Immature natural killer cell (primary cell): ENCODE measurements at regions not wholly inside any gene's neighbourhood (a gene's known extent, or its start where the extent isn't known, plus 50 kb on each side); places are given as distances from the start of the nearest gene placed in this dataset.

Experiments used
- DNase-seq, 3 donors: peaks; one replicate each; pipeline ENCODE4 v3.0.0; 2022; ENCODE audit warnings: mixed read lengths in 1 of 3
- H3K27ac Mint-ChIP-seq, 6 donors: one replicate each; pipeline ENCODE4 v1.8.0; 2020; ENCODE audit warnings: mixed read lengths in 6 of 6, mild to moderate bottlenecking in 5 of 6, inconsistent platforms in 4 of 6, moderate library complexity in 3 of 6
- H3K27me3 Mint-ChIP-seq, 3 donors: one replicate each; pipeline ENCODE4 v1.8.0; 2020 to 2021; ENCODE audit warnings: low read depth in 3 of 3, mild to moderate bottlenecking in 3 of 3, mixed read lengths in 3 of 3, moderate library complexity in 3 of 3, inconsistent platforms in 1 of 3
- H3K36me3 Mint-ChIP-seq, 3 donors: one replicate each; pipeline ENCODE4 v1.8.0; 2020; ENCODE audit warnings: mixed read lengths in 3 of 3, inconsistent platforms in 2 of 3, mild to moderate bottlenecking in 2 of 3
- H3K4me1 Mint-ChIP-seq, 2 donors: one replicate each; pipeline ENCODE4 v1.8.0; 2020; ENCODE audit warnings: inconsistent platforms in 2 of 2, mild to moderate bottlenecking in 2 of 2, mixed read lengths in 2 of 2, moderate library complexity in 1 of 2
- H3K4me3 Mint-ChIP-seq, 5 donors: one replicate each; pipeline ENCODE4 v1.8.0; 2020; ENCODE audit warnings: mild to moderate bottlenecking in 5 of 5, mixed read lengths in 5 of 5, inconsistent platforms in 3 of 5, moderate library complexity in 3 of 5
- H3K9me3 Mint-ChIP-seq, 6 donors: one replicate each; pipeline ENCODE4 v1.8.0; 2020; ENCODE audit warnings: mild to moderate bottlenecking in 6 of 6, mixed read lengths in 6 of 6, inconsistent platforms in 4 of 6, moderate library complexity in 3 of 6

DNA sequence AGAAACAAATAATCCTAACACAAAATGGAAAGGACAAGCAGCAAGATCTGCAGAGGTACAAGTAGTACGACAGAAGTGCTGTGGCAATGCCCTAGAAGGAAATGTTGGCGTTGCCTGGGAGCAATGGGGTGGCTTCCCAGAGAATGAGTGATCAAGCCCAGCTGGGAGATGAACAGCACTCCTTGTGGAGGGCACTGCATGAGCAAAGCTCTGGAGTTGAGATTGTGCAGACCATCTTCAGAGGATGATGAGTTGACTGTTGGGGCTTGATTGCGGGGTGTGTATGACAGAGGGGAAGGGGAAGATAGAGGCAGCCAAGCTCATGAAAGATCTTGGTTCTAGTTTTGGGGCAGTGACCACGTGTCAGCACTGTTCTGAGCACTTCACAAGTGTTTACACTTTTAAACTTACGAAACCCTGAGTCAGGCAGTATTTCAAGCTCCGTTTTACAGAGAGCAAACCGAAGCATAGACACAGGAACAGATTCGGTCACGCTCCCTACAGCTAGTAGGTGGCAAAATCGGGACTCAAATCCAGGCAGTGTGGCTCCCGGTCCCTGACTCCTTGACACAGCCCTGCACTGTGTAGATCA, 127.2 kb upstream of the LHX5 start:
- peaks cover 0 to 3% (median 0%) of the 10 kb centered on the region in 6 donors for H3K9me3 Mint-ChIP-seq

DNA sequence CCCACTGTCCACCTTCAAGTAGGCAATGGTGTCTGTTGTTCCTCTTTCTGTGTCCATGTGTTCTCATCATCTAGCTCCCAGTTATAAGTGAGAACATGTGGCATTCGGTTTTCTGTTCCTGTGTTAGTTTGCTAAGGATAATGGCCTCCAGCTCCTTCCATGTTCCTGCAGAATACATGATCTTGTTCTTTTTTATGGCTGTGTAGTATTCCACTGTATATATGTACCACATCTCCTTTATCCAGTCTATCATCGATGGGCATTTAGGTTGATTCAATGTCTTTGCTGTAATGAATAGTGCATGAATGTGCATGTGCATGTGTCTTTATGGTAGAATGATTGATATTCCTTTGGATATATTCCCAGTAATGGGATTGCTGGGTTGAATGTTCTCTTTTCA, 123.3 kb upstream of the LHX5 start:
- DNase-seq: no peak
- H3K36me3 Mint-ChIP-seq: no peaks in the 10 kb centered on the region
- H3K4me1 Mint-ChIP-seq: peaks cover 4 to 5% of the 10 kb centered on the region in 2 donors
- no peak overlapping the region for H3K27ac Mint-ChIP-seq
- H3K9me3 Mint-ChIP-seq: peaks cover 0 to 4% (median 0%) of the 10 kb centered on the region in 6 donors
- H3K27me3 Mint-ChIP-seq: peaks cover under 1 to 15% (median 9%) of the 10 kb centered on the region in 3 donors
- H3K4me3 Mint-ChIP-seq: no peak overlapping the region

More for the DNA sequence above, 127.2 kb upstream of the LHX5 start:
- H3K4me3 Mint-ChIP-seq: no peak overlapping the region
- no peaks in the 10 kb centered on the region for H3K4me1 Mint-ChIP-seq
- peaks cover 1 to 4% (median 4%) of the 10 kb centered on the region in 3 donors for H3K27me3 Mint-ChIP-seq
- H3K36me3 Mint-ChIP-seq: no peaks in the 10 kb centered on the region
- DNase-seq: no peak
- no peak overlapping the region for H3K27ac Mint-ChIP-seq

DNA sequence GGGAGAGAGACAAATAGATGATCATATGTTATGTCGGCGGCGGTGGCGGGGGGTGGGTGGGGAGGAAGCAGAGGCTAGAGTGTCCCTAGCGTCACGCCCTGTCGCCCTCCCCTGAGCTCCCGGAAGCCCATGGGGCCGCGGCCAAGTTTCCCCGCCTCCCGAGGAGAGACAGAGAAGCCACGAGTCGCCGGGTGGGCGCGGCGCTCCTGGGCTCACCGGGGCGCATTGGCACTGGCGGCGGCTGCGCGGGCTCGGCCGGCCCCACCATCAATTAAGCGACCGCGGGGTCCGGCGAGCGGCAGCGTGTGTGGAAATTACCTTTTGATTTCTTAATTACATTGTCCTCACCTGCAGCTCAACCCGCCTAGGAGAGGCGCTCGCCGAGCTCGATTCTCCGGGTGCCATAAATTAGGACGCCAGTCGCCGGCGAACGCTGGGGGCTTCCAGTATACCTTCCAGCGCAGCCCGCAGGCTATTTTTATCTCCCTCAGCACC, 119.9 kb upstream of the LHX5 start:
- Mint-ChIP-seq H3K27ac (no peak overlapping the region), H3K27me3 (peaks cover 5 to 29% (median 13%) of the 10 kb centered on the region in 3 donors), H3K4me1 (peaks cover 4 to 5% of the 10 kb centered on the region in 2 donors), H3K36me3 (no peaks in the 10 kb centered on the region), H3K9me3 (peaks cover 0 to 4% (median under 1%) of the 10 kb centered on the region in 6 donors), H3K4me3 (peak overlapping the region in 4 of 5 donors; percentile 7 to 60 (median 46))
- no peak for DNase-seq

DNA sequence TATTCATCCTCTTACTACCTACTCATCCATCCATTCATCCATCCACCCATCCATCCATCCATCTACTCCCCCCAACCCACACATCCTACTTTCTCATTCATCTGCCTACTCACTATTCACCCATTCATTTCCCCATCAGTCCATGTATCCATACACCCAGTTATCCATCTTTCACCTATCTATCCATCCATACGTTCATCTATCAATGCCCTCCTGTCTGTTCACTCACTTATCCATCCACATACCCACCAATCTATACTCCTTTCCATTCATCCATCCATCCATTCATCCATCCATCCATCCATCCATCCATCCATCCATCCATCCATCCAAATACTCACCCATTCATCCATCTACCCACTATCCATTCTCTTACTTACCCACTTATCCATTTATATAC, 117.8 kb upstream of the LHX5 start:
- Mint-ChIP-seq H3K9me3 (peaks cover 0 to 4% (median under 1%) of the 10 kb centered on the region in 6 donors), H3K4me3 (no peak overlapping the region), H3K36me3 (no peaks in the 10 kb centered on the region), H3K4me1 (peaks cover 4 to 5% of the 10 kb centered on the region in 2 donors), H3K27me3 (peaks cover 5 to 27% (median 13%) of the 10 kb centered on the region in 3 donors), H3K27ac (no peak overlapping the region)
- no peak for DNase-seq

DNA sequence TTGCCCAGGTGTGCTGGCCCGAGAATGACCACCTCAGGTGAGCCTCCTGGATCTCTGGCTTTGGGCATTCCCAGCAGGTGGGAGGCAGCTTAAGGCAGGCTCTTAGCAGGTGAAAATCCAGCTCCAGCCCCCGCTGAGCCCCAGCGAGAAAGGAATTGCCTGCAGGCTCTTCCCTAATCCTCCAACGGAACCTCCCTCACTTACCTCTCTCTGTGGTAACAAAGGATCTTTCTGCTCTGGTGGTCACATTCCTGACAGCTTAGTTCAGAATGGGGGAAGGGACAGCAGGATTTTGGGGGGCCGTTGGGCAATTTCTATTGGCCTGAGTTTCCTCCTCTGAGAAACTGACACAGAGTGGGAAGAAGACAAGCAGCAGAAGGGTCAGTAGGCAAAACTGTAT, 116.0 kb upstream of the LHX5 start:
- H3K9me3 Mint-ChIP-seq: peaks cover 0 to 6% (median under 1%) of the 10 kb centered on the region in 6 donors
- DNase-seq: no peak
- H3K4me1 Mint-ChIP-seq: peaks cover 4 to 5% of the 10 kb centered on the region in 2 donors
- H3K27ac Mint-ChIP-seq: no peak overlapping the region
- H3K4me3 Mint-ChIP-seq: no peak overlapping the region
- peaks cover 0 to 4% (median 0%) of the 10 kb centered on the region in 3 donors for H3K36me3 Mint-ChIP-seq
- H3K27me3 Mint-ChIP-seq: peaks cover 5 to 21% (median 13%) of the 10 kb centered on the region in 3 donors

DNA sequence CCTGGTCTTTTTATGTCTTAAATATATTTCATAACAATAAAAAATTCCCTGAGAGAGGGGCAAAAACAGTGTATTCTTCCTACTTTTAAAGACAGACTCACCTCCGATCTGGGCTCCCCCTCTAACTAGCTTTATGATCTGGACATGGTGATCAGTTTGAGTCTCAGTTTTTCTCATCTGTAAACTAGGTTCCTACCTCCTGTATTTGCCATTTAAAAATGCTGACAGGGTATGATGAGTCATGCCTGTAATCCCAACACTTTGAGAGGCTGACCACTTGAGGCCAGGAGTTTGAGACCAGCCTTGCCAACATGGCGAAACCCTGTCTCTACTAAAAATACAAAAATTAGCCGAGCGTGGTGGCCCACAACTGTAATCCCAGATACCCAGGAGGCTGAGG, 114.8 kb upstream of the LHX5 start:
- Mint-ChIP-seq H3K36me3 (peaks cover 0 to 4% (median 0%) of the 10 kb centered on the region in 3 donors), H3K4me1 (peaks cover 0 to 5% of the 10 kb centered on the region in 2 donors), H3K9me3 (peaks cover 0 to 8% (median 0%) of the 10 kb centered on the region in 6 donors), H3K27ac (no peak overlapping the region), H3K4me3 (no peak overlapping the region), H3K27me3 (peaks cover 5 to 19% (median 13%) of the 10 kb centered on the region in 3 donors)
- no peak for DNase-seq

DNA sequence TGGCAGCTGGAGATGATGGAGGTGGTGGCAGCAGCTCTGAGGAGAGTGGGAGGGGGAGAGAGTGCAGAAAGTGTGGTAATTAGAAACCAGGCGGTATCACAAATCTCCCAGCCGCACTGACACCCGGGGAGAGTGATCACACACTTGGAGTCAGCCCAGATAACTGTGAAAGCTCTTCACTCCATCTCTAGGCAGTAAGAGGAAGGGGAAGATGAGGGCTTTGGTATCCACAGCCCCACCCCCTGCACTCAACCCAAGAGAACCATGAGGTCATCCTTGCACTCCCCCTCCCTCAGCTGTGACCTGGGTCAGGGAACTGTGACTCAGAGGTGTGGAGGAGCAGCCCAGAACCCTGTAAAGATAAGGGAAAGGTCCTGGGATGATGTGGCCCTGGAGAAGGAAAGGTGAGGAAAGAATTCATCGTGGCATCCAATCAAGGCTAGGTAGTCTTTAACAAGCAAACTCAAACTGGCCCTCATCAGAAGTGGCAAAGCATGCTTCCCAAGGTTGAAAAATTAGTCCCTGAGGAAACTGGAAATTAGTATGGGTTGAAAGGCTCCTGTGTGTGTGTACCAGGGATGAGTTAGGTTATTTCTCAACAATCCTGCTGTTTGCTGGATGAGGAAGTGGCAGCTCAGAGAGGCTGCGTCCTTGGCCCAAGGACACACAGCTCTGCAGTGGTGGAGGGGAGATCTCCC, 111.0 kb upstream of the LHX5 start:
- Mint-ChIP-seq H3K36me3 (peaks cover 0 to 7% (median 0%) of the 10 kb centered on the region in 3 donors), H3K4me1 (no peaks in the 10 kb centered on the region), H3K4me3 (no peak overlapping the region), H3K27ac (no peak overlapping the region), H3K9me3 (peaks cover 3 to 11% (median 5%) of the 10 kb centered on the region in 6 donors), H3K27me3 (peaks cover 6 to 8% (median 7%) of the 10 kb centered on the region in 3 donors)
- no peak for DNase-seq

DNA sequence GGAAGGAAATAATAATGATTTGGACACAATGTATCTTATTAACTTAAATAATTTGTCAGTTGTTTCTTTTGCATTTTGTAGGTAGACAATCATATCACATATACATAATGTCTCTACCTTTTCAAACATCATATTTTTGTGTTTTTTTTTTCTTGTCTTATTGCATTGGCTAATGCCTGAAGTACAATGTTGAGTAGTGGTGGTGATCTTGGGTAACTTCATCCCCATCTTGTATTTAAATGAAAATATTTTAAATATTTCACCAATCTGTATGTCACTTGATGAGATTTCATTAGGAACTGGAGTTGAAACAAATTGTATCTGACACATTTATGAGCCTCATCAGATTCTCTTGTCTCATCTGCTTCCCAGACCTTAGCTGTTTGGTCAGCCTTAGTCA, 109.7 kb upstream of the LHX5 start:
- peaks cover 3 to 11% (median 5%) of the 10 kb centered on the region in 6 donors for H3K9me3 Mint-ChIP-seq
- H3K27ac Mint-ChIP-seq: no peak overlapping the region
- no peaks in the 10 kb centered on the region for H3K4me1 Mint-ChIP-seq
- H3K36me3 Mint-ChIP-seq: peaks cover 0 to 7% (median 0%) of the 10 kb centered on the region in 3 donors
- H3K27me3 Mint-ChIP-seq: peaks cover 2 to 8% (median 3%) of the 10 kb centered on the region in 3 donors
- no peak for DNase-seq
- H3K4me3 Mint-ChIP-seq: no peak overlapping the region

DNA sequence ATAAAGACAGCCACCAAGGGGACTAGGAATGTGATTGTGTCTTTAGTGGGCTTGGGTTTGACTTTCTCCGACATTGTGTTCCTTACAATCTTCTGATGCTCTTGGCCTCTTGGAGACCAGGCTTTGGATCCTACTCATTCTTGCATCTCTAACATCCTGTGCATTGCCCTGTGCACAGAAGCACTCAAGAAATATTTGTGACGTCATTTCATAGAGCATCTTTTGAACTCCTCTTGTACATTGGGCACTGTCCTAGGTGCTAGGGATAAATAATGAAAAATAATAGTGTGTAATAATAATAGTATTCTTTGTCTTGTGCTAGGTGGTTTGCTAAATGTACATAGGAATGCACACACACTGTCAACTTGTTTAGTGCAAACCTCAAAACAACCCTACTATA, 108.8 kb upstream of the LHX5 start:
- no peak for DNase-seq

DNA sequence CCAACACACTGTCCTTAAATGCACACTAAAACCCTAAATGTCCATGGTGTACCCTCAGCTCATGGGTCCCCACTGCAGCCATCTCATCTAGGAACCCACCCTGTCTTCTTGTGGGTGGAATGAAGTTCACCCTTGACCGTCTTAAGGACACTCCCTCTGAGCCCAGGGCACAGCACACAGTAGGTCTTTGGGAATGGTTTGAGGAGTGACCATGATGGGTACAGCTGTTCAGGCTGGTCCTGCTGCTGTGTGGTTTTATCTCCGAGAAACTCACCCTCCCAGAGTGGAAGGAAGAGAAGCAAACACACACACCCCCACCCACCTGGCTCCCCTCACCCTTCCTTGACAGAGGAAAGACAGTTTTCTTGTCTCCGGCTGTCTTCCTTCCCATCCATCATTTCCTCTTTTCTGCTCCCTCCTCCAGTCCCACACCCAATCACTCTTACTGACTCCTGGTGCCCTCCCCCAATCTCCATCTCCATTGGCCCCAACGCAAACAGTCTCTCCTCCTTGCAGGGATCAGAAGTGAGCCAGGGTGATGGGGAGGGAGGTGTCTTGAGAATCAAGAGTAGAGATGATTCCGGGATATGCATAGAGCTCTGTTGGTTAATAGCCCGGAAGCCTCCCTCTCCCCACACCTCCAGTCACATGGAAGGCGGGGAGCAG, 105.9 kb upstream of the LHX5 start:
- H3K4me3 Mint-ChIP-seq: no peak overlapping the region
- no peak for DNase-seq
- peaks cover 5 to 8% (median 6%) of the 10 kb centered on the region in 3 donors for H3K27me3 Mint-ChIP-seq
- H3K27ac Mint-ChIP-seq: no peak overlapping the region
- peaks cover 0 to 3% (median 0%) of the 10 kb centered on the region in 3 donors for H3K36me3 Mint-ChIP-seq
- H3K9me3 Mint-ChIP-seq: peaks cover 3 to 11% (median 5%) of the 10 kb centered on the region in 6 donors
- H3K4me1 Mint-ChIP-seq: no peaks in the 10 kb centered on the region

More for the DNA sequence above, 108.8 kb upstream of the LHX5 start:
- peaks cover 3 to 11% (median 5%) of the 10 kb centered on the region in 6 donors for H3K9me3 Mint-ChIP-seq
- no peak overlapping the region for H3K4me3 Mint-ChIP-seq
- peaks cover 0 to 7% (median 0%) of the 10 kb centered on the region in 3 donors for H3K36me3 Mint-ChIP-seq
- H3K27me3 Mint-ChIP-seq: peaks cover 2 to 8% (median 3%) of the 10 kb centered on the region in 3 donors
- H3K4me1 Mint-ChIP-seq: no peaks in the 10 kb centered on the region
- no peak overlapping the region for H3K27ac Mint-ChIP-seq

DNA sequence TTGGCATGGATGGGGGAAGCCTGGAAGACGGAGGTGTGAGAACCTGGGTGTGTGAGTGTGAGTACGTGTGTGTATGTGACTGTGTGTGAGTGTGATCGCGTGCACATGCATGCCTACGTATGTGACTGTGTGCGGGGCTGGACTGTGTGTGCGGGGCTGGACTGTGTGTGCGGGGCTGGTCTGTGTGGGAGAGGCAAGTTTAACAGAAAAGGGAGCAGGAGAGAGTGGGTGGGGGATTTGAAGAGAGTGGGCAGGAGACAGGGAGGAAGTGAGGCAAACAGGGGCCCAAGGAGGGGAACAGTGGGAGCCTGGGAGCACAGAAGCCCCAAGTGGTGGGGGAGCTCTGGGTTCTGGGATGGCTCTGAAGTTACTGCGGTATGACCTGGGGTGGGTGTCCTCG, 103.7 kb upstream of the LHX5 start:
- Mint-ChIP-seq H3K4me3 (no peak overlapping the region), H3K4me1 (no peaks in the 10 kb centered on the region), H3K27me3 (peaks cover 6 to 11% (median 8%) of the 10 kb centered on the region in 3 donors), H3K27ac (no peak overlapping the region), H3K36me3 (no peaks in the 10 kb centered on the region), H3K9me3 (peaks cover 0 to 3% (median 0%) of the 10 kb centered on the region in 6 donors)
- no peak for DNase-seq

DNA sequence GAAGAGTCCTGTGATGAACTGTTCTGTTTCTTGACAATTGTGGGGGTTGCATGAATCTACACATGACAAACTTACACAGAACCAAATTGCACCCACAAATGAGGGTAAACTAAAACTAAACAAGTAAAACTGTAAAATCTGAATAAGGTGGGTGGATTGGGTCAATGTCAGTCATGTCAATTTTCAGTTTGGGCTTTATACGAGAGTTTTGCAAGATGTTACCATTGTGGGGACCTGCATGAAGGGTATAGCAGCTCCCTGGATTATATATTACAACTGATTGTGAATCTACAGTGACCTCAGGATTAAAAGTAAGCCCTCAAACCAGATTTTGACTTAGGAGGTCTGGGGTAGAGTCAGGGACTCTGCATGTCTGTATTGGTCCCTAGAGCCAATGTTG, 101.5 kb upstream of the LHX5 start:
- Mint-ChIP-seq H3K27me3 (peaks cover 4 to 5% (median 4%) of the 10 kb centered on the region in 3 donors), H3K9me3 (no peaks in the 10 kb centered on the region), H3K4me3 (no peak overlapping the region), H3K36me3 (no peaks in the 10 kb centered on the region), H3K4me1 (no peaks in the 10 kb centered on the region), H3K27ac (no peak overlapping the region)
- DNase-seq: no peak

DNA sequence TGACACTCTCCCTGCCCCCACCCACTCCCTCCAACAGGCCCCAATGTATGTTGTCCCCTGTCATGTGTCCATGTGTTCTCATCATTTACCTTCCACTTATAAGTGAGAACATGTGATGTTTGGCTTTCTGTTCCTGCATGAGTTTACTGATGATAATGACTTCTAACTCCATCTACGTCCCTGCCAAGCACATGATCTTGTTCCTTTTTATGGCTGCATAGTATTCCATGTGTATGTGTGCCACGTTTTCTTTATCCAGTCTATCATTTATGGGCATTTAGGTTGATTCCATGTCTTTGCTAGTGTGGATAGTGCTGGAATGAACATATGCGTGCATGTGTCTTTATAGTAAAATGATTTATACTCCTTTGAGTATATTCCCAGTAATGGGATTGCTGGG, 100.0 kb upstream of the LHX5 start:
- Mint-ChIP-seq H3K27ac (no peak overlapping the region), H3K4me1 (no peaks in the 10 kb centered on the region)

DNA sequence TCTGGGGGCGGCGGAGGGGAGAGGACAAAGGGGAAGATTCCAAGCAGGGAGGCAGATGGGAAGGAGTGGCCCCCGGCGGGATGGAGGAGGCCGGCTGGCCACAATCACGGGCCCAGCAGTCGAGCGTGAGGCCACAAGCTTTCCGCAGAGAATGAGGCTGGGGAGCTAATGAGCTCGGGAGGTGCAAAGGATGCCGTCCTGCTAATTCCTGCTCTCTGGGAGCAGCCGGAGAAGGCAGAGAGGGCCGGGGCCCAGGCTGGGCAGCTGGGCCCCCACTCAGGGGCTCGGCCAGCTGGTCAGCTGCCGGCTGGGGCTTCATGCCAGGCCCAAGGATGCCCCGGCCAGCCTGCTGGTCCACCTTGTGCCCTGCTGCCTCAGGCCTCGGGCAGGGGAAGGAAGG, 98.1 kb upstream of the LHX5 start:
- Mint-ChIP-seq H3K9me3 (no peaks in the 10 kb centered on the region), H3K36me3 (no peaks in the 10 kb centered on the region), H3K27me3 (peaks cover 4 to 11% (median 5%) of the 10 kb centered on the region in 3 donors), H3K27ac (no peak overlapping the region), H3K4me1 (no peaks in the 10 kb centered on the region), H3K4me3 (no peak overlapping the region)
- DNase-seq: no peak

More for the DNA sequence above, 100.0 kb upstream of the LHX5 start:
- H3K27me3 Mint-ChIP-seq: peaks cover 2 to 5% (median 4%) of the 10 kb centered on the region in 3 donors
- H3K9me3 Mint-ChIP-seq: no peaks in the 10 kb centered on the region
- no peak overlapping the region for H3K4me3 Mint-ChIP-seq
- DNase-seq: no peak
- H3K36me3 Mint-ChIP-seq: no peaks in the 10 kb centered on the region
